ENCODE measurements at regions not wholly inside any gene's neighbourhood (a gene's known extent, or its start where the extent isn't known, plus 50 kb on each side); places are given as distances from the start of the nearest gene placed in this dataset.
A peak's percentile ranks its signal among the peaks of the same experiment; 100 is the strongest.
"Not testable (repeated sequence)": the region's sequence is repeated elsewhere in the genome, so short reads cannot be mapped to it uniquely, and the experiment has no call there.

GRCh38 chr13:24618011-24618955 is 61.9 kb upstream of the ATP12A start:
- Histone ChIP-seq H3K4me3 (no peak overlapping the region), H3K27ac (no peak overlapping the region), H3K4me1 (no peaks in the 10 kb centered on the region), H3K27me3 (no peaks in the 10 kb centered on the region), H3K36me3 (no peaks in the 10 kb centered on the region), H3K9me3 (no peaks in the 10 kb centered on the region)
- 48% methylated on average over 8 of the region's 15 CpGs for WGBS (ENCODE audit: insufficient coverage, low coverage, low lambda C conversion rate, missing lambda C conversion rate)
- no peak for TF ChIP-seq POLR2A (IDR thresholded peaks at IDR 0.05)
- TF ChIP-seq, protein P1, sequence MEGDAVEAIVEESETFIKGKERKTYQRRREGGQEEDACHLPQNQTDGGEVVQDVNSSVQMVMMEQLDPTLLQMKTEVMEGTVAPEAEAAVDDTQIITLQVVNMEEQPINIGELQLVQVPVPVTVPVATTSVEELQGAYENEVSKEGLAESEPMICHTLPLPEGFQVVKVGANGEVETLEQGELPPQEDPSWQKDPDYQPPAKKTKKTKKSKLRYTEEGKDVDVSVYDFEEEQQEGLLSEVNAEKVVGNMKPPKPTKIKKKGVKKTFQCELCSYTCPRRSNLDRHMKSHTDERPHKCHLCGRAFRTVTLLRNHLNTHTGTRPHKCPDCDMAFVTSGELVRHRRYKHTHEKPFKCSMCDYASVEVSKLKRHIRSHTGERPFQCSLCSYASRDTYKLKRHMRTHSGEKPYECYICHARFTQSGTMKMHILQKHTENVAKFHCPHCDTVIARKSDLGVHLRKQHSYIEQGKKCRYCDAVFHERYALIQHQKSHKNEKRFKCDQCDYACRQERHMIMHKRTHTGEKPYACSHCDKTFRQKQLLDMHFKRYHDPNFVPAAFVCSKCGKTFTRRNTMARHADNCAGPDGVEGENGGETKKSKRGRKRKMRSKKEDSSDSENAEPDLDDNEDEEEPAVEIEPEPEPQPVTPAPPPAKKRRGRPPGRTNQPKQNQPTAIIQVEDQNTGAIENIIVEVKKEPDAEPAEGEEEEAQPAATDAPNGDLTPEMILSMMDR (IDR thresholded peaks at IDR 0.05), result no peak
- DNase-seq, result no peak
- ATAC-seq, result peak; percentile 32 to 53 (median 46)
- intact Hi-C loops (cut with DNase I), result loop anchor here in 1 of 2 donors (10.0 kb wide), 1 partner anchor 107 kb away; no protein-coding TSS in a partner anchor

DNA sequence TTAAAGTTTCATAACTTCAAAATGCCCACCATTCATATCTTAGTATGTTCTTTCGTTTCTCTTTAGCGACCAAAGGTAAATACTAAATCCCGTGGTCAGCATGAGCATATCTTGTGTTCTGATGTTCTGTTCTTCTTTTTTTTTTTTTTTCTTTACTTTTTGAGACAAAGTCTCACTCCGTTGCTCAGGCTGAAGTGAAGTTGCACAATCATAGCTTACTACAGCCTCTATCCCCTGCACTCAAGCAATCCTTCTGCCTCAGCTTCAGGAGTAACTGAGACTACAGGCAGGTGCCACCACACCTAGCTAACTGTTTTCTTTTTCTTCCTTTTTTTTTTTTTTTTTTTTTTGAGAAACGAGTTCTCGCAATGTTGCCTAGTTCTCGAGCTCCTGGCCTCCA is 60.9 kb upstream of the ATP12A start:
- ATAC-seq (no peak), DNase-seq (no peak)
- Histone ChIP-seq H3K36me3 (no peaks in the 10 kb centered on the region), H3K27me3 (no peaks in the 10 kb centered on the region), H3K4me1 (no peaks in the 10 kb centered on the region), H3K9me3 (no peaks in the 10 kb centered on the region), H3K27ac (no peak overlapping the region), H3K4me3 (no peak overlapping the region)
- 55% methylated on average over 7 of the region's 7 CpGs for WGBS (ENCODE audit: insufficient coverage, low coverage, low lambda C conversion rate, missing lambda C conversion rate)
- intact Hi-C loops (cut with DNase I), result loop anchor here in 1 of 2 donors (10.0 kb wide), 1 partner anchor 106 kb away; no protein-coding TSS in a partner anchor
- TF ChIP-seq, protein P1 (IDR thresholded peaks at IDR 0.05), result no peak
- TF ChIP-seq POLR2A (IDR thresholded peaks at IDR 0.05), result no peak

DNA sequence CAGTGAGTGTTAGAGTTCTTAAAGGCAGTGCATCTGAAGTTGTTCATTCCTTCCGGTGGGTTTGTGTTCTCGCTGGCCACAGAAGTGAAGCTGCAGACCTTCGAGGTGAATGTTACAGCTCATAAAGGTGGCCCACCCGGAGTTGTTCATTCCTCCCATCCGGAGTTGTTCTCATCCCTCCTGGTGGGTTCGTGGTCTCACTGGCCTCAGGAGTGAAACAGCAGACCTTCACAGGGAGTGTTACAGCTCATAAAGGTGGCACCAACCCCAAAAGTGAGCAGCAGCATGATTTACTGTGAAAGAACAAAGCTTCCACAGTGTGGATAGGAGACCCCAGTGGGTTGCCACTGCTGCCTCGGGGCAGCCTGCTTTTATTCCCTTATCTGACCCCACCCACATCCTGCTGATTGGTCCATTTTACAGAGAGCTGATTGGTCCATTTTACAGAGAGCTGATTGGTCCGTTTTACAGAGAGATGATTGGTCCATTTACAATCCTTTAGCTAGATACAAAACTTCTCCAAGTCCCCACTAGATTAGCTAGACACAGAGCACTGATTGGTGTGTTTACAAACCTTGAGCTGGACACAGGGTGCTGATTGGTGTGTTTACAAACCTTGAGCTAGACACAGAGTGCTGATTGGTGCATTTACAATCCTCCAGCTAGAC is 57.6 kb upstream of the ATP12A start:
- H3K27me3 ChIP-seq; H3K36me3 ChIP-seq; H3K27ac ChIP-seq; H3K4me1 ChIP-seq; ATAC-seq; H3K9me3 ChIP-seq; intact Hi-C loops (cut with DNase I); H3K4me3 ChIP-seq; DNase-seq: not testable (repeated sequence)
- 65% methylated on average over 2 of the region's 8 CpGs for WGBS (ENCODE audit: insufficient coverage, low coverage, low lambda C conversion rate, missing lambda C conversion rate)

GRCh38 chr13:24623149-24623665 is 57.0 kb upstream of the ATP12A start:
- Histone ChIP-seq H3K36me3 (no peaks in the 10 kb centered on the region), H3K27ac (no peak overlapping the region), H3K4me1 (no peaks in the 10 kb centered on the region), H3K27me3 (no peaks in the 10 kb centered on the region), H3K9me3 (no peaks in the 10 kb centered on the region), H3K4me3 (no peak overlapping the region)
- TF ChIP-seq, protein P1 (IDR thresholded peaks at IDR 0.05), result no peak
- no peak for TF ChIP-seq POLR2A (IDR thresholded peaks at IDR 0.05)
- DNase-seq, result no peak
- no CpG with 5 or more reads among the region's 18 CpGs for WGBS (ENCODE audit: insufficient coverage, low coverage, low lambda C conversion rate, missing lambda C conversion rate)
- ATAC-seq, result no peak
- intact Hi-C loops (cut with DNase I), result no loop called here

DNA sequence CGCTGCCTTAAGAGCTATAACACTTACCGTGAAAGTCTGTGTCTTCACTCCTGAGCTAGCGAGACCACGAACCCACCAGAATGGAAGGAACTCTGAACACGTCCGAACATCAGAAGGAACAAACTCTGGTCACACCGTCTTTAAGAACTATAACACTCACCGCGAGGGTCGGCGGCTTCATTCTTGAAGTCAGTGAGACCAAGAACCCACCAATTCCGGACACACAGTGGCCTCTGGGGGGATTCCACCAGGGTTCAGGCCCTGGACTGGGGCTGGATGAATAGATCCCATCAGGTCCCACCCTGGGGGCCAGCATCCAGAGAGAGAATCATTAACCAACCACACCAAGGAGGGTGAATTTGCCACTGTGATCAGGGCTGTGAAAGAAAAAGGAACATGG is 55.8 kb upstream of the ATP12A start:
- H3K9me3 ChIP-seq, result no peaks in the 10 kb centered on the region
- no peak overlapping the region for H3K4me3 ChIP-seq
- TF ChIP-seq, protein P1 (IDR thresholded peaks at IDR 0.05), result no peak
- no peak for TF ChIP-seq POLR2A (IDR thresholded peaks at IDR 0.05)
- whole genome bisulfite sequencing (ENCODE audit: insufficient coverage, low coverage, low lambda C conversion rate, missing lambda C conversion rate), result 13% methylated on average over 2 of the region's 12 CpGs
- H3K27ac ChIP-seq, result no peak overlapping the region
- no peak for ATAC-seq
- no peaks in the 10 kb centered on the region for H3K36me3 ChIP-seq
- intact Hi-C loops (cut with DNase I), result no loop called here
- no peaks in the 10 kb centered on the region for H3K27me3 ChIP-seq
- no peaks in the 10 kb centered on the region for H3K4me1 ChIP-seq
- no peak for DNase-seq

Measured in right lobe of liver (tissue), 6 donors.